Activated naive CD8-positive, alpha-beta T cell treated with anti-CD3 and anti-CD28 coated beads, Interleukin-2, amount 10 ng/mL, durations not matched to agents 7 days and 5 days (primary cell): ENCODE measurements at regions not wholly inside any gene's neighbourhood (a gene's known extent, or its start where the extent isn't known, plus 50 kb on each side); places are given as distances from the start of the nearest gene placed in this dataset.

Experiments
- ATAC-seq: fragments of 150-1000 bp; cut with Tn5 transposase; one replicate; pipeline ENCODE4 v1.10.0; 2021; ENCODE audit warnings: low read depth, moderate library complexity
- POLR2A ChIA-PET: fragments of 350-600 bp; sonication (Branson Sonifier 250); formaldehyde crosslinking; loops from one replicate; lab custom pipeline; 2021; ENCODE audit warnings: antibody characterized with exemption; lab: Charles Lee
- DNase-seq: peaks from one replicate; pipeline ENCODE4 v3.0.0; 2021
- H3K27ac Mint-ChIP-seq: one replicate; pipeline ENCODE4 v1.8.0; 2022; ENCODE audit warnings: mild to moderate bottlenecking, mixed read lengths
- H3K27me3 Mint-ChIP-seq: one replicate; pipeline ENCODE4 v1.8.0; 2022; ENCODE audit warnings: mild to moderate bottlenecking, moderate library complexity, mixed read lengths
- H3K36me3 Mint-ChIP-seq: one replicate; pipeline ENCODE4 v1.8.0; 2021; ENCODE audit warnings: mild to moderate bottlenecking, mixed read lengths
- H3K4me1 Mint-ChIP-seq: one replicate; pipeline ENCODE4 v1.8.0; 2021; ENCODE audit warnings: mixed read lengths
- H3K4me3 Mint-ChIP-seq: one replicate; pipeline ENCODE4 v1.8.0; 2022; ENCODE audit warnings: mild to moderate bottlenecking, moderate library complexity, mixed read lengths
- H3K9me3 Mint-ChIP-seq: one replicate; pipeline ENCODE4 v1.8.0; 2021; ENCODE audit warnings: mixed read lengths

DNA sequence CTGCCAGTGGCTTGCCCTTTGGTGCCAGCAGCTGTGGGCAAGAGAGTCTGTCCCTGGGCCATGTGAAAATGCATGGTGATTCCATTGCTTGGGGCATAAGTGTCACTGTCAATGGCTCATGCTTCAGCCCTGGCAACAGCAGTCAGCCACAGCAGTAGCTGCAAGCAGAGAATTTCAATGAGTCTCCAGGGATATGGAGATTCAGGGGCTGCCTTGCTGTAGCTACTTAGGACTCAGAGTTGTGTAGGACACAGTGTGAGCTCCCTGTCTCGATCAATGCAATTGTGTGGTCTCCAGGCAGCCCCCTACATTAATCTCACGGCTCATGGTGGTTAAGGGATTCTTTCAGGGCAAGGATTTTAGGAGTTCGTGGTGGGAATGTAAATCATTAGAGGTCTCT, 126.3 kb upstream of the STARD3NL start:
- Mint-ChIP-seq H3K36me3 (no peaks in the 10 kb centered on the region), H3K4me1 (no peaks in the 10 kb centered on the region), H3K4me3 (no peak overlapping the region), H3K27ac (no peak overlapping the region), H3K9me3 (peaks cover 2% of the 10 kb centered on the region), H3K27me3 (no peaks in the 10 kb centered on the region)
- no peak for ATAC-seq
- no peak for DNase-seq
- POLR2A ChIA-PET, result no interaction called here

DNA sequence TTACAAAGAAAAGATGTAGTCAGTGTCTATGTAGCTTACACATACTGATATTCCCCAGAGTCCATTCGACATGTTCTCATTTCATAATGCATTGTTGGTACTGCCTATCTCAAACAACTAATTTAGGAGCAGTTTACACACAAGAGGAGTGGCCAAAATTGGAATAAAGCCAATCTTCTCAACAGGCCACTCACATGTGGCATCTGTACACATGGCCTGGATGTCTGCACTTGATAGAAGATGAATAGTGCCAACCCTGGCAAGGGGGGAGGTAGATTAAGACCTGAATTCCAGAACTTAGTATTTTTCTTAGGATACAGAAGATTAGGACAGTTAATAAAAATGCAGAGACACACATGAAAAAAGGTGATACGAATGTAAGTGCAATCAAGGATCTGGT, 125.3 kb upstream of the STARD3NL start:
- POLR2A ChIA-PET, result no interaction called here
- Mint-ChIP-seq H3K9me3 (peaks cover 2% of the 10 kb centered on the region), H3K27ac (no peak overlapping the region), H3K27me3 (no peaks in the 10 kb centered on the region), H3K36me3 (no peaks in the 10 kb centered on the region), H3K4me1 (no peaks in the 10 kb centered on the region), H3K4me3 (no peak overlapping the region)
- no peak for DNase-seq
- ATAC-seq, result no peak

DNA sequence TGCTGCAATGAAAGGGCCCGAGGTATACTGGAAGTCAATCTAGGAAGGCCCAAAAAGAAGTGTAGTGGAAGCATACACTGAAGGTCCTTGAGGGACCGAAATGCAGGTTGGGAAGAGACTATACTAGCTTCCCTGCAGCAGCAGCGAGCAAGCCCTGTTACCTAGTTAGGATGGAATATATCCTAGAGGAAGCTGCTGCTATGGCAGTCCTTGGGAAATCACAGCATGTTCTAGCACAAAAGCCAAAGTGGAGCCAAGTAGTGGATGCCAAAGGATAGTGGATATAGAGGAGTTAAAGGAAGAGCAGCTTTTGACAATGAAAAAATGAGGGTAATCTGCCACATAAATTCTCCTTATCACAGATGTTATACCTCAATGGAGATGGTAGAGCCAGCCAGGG, 123.8 kb upstream of the STARD3NL start:
- Mint-ChIP-seq H3K4me1 (no peaks in the 10 kb centered on the region), H3K36me3 (no peaks in the 10 kb centered on the region), H3K27ac (no peak overlapping the region), H3K9me3 (peaks cover under 1% of the 10 kb centered on the region), H3K27me3 (peaks cover 5% of the 10 kb centered on the region), H3K4me3 (no peak overlapping the region)
- no peak for ATAC-seq
- no peak for DNase-seq
- POLR2A ChIA-PET, result no interaction called here

DNA sequence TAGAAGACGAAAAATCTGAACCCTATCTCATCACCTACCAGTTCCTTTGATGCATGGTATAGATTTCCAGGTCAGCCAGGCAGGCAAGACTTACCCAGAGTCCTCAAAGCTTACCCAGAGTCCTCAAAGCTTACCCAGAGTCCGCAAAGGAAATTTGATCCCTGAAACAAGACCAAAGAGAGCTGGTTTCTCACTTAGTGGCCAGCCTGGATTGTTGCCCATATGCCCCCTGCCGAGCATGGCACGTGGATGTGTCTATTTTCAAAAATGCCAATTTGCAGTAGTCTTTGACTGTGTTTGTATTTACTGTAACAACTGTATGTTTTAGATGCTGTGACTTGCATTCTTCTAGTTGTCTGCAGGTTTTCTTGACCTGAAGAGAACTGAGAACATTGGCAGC, 120.2 kb upstream of the STARD3NL start:
- ATAC-seq, result no peak

DNA sequence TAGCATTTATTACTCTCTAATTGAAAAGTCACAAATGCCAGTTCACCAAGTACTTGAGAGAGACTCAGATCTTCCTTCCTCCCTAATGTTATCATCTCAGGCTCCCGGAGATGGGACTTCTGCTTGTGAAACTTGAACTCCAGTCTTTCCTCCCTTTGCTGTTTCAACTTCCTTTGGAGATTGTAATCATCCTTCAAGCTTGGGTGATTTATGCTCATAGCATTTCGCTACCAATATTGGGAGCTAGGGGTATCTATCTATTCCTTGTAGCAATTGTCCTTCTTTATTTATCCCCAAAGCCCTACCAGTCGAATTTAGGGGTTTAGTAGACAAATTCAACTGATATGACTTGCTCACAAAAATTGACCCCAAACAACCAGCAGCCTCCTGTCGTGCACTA, 117.9 kb upstream of the STARD3NL start:
- Mint-ChIP-seq H3K36me3 (no peaks in the 10 kb centered on the region), H3K27ac (no peak overlapping the region), H3K4me3 (no peak overlapping the region), H3K9me3 (no peaks in the 10 kb centered on the region), H3K4me1 (no peaks in the 10 kb centered on the region), H3K27me3 (peaks cover 5% of the 10 kb centered on the region)
- ATAC-seq (no peak), DNase-seq (no peak)
- POLR2A ChIA-PET, result no interaction called here

More for the DNA sequence above, 120.2 kb upstream of the STARD3NL start:
- no peaks in the 10 kb centered on the region for H3K4me1 Mint-ChIP-seq
- H3K9me3 Mint-ChIP-seq, result no peaks in the 10 kb centered on the region
- no peak for DNase-seq
- no peak overlapping the region for H3K4me3 Mint-ChIP-seq
- H3K36me3 Mint-ChIP-seq, result no peaks in the 10 kb centered on the region
- H3K27me3 Mint-ChIP-seq, result peaks cover 5% of the 10 kb centered on the region
- POLR2A ChIA-PET, result no interaction called here
- H3K27ac Mint-ChIP-seq, result no peak overlapping the region

DNA sequence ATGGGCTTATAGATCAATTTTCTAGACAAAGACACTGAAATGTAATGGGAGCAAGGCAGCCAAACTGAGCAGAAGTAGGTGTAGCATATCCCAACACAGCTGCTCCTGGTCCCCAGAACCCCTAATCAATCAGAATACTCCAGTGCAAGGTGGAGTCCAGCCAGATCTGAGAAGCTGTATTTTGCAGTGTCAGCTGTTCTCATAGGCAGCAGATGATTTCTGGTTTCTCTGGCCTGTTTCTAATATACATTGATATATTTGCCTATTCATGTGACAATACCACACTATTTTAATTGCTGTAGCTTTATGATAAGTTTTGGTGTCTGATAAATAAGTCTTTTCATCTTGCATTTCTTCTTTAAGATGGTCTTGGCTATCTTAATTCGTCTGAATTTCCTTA, 117.4 kb upstream of the STARD3NL start:
- POLR2A ChIA-PET, result no interaction called here
- Mint-ChIP-seq H3K9me3 (no peaks in the 10 kb centered on the region), H3K27me3 (peaks cover 5% of the 10 kb centered on the region), H3K36me3 (no peaks in the 10 kb centered on the region), H3K27ac (no peak overlapping the region), H3K4me3 (no peak overlapping the region), H3K4me1 (no peaks in the 10 kb centered on the region)
- ATAC-seq (no peak), DNase-seq (no peak)

DNA sequence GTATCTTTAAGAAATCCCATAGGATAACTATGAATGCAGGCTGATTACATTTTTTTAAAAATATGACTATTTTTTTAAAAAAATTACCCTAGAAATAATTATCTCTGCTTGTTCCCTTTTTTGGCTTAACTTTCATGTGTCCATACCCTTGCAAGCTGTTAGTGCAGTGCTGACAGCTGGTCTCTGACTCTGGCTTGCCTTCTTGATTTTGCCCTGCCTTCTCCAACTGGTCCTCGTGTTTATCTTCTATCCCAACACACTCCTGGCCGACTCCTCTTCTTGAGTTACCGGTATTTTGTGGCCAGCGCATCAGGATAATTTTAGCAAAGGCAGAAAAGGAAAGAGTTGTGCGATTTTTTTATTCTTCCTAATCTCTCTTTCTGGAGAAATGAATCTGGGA, 111.7 kb upstream of the STARD3NL start:
- Mint-ChIP-seq H3K27ac (no peak overlapping the region), H3K4me3 (no peak overlapping the region), H3K4me1 (no peaks in the 10 kb centered on the region), H3K36me3 (no peaks in the 10 kb centered on the region), H3K27me3 (peaks cover 3% of the 10 kb centered on the region), H3K9me3 (no peaks in the 10 kb centered on the region)
- POLR2A ChIA-PET, result no interaction called here
- DNase-seq, result no peak
- ATAC-seq, result no peak

DNA sequence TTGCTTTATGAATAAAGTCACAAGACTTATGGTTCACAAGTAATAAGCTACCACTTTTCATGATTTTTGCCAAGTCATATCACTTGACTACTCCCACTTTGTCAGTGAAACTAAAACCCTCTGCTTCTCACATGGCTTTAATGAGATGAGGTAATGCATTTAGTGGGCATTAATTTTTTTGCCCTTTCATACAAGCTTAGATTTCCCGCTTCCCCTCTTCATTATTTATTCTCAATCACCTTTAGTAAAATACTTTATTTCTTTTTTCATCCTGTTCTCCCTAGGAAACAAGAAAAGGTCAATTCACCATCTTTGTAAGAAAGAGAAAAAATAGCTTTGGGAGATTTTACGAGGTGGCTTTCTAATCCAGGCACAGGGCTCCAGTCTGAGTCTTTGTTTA, 109.6 kb upstream of the STARD3NL start:
- Mint-ChIP-seq H3K27ac (no peak overlapping the region), H3K4me1 (no peaks in the 10 kb centered on the region), H3K36me3 (no peaks in the 10 kb centered on the region), H3K9me3 (no peaks in the 10 kb centered on the region), H3K4me3 (no peak overlapping the region), H3K27me3 (peaks cover 3% of the 10 kb centered on the region)
- POLR2A ChIA-PET, result no interaction called here
- no peak for ATAC-seq
- DNase-seq, result no peak

DNA sequence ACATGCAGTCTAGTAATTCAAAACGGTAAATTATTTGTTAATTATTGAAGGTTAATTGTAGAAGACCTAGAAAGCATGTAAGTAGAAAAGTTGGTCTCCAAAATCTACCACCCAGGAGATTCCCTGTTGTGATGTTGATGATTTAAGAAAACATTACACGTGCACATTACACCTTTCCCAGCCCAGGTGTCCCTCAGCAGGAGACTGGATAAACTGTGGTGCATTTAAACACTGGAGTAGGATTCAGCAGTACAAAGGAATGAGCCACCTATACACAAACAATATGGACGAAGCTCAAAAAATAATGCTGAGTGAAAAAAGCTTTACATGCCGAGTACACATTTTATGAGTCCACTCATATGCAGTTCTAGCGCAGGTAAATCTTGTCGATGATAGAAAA, 109.0 kb upstream of the STARD3NL start:
- ATAC-seq (no peak), DNase-seq (no peak)
- Mint-ChIP-seq H3K4me3 (no peak overlapping the region), H3K4me1 (no peaks in the 10 kb centered on the region), H3K27ac (no peak overlapping the region), H3K9me3 (no peaks in the 10 kb centered on the region), H3K36me3 (no peaks in the 10 kb centered on the region), H3K27me3 (peaks cover 6% of the 10 kb centered on the region)
- POLR2A ChIA-PET, result no interaction called here

DNA sequence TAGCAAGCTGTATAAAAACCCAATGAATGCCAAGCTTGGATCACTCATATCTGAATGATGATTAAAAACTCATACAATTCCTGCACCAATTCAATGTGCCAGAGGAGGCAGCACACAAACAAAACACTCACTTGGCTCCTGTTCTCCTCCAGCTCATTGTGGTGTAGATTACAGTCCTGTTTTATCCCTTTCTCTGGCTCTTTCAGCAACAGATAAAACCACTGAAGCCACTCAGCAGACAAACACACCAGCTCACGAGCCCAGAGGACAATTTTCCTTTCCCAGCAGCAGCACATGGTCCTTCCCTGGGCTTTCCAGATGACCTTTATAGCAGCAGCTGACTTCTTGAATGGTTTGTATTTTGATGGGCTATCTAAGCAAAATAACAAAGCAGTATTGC, 107.3 kb upstream of the STARD3NL start:
- Mint-ChIP-seq H3K9me3 (no peaks in the 10 kb centered on the region), H3K27ac (no peak overlapping the region), H3K4me1 (no peaks in the 10 kb centered on the region), H3K36me3 (no peaks in the 10 kb centered on the region), H3K27me3 (peaks cover 12% of the 10 kb centered on the region), H3K4me3 (no peak overlapping the region)
- POLR2A ChIA-PET, result no interaction called here
- DNase-seq (no peak), ATAC-seq (no peak)

DNA sequence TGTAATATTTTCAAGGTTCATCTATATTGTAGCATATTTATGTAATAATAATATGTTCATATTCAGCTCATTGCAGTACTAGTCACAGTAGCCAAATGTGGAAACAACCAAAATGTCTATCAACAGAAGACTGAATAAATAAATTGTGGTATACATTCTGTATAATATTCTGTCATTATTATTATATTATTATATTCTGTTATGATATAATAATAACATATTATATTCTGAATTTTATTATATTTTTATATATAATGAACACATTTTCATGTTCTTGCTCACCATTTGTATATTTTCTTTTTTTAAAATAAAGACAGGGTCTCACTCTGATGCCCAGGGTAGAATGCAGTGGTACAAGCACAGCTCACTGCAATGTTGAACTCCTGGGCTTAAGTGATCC, 91.2 kb upstream of the STARD3NL start:
- Mint-ChIP-seq H3K27me3 (peaks cover 9% of the 10 kb centered on the region), H3K4me3 (no peak overlapping the region), H3K4me1 (no peaks in the 10 kb centered on the region), H3K9me3 (peaks cover 2% of the 10 kb centered on the region), H3K36me3 (no peaks in the 10 kb centered on the region), H3K27ac (no peak overlapping the region)
- POLR2A ChIA-PET, result no interaction called here
- ATAC-seq (no peak), DNase-seq (no peak)

DNA sequence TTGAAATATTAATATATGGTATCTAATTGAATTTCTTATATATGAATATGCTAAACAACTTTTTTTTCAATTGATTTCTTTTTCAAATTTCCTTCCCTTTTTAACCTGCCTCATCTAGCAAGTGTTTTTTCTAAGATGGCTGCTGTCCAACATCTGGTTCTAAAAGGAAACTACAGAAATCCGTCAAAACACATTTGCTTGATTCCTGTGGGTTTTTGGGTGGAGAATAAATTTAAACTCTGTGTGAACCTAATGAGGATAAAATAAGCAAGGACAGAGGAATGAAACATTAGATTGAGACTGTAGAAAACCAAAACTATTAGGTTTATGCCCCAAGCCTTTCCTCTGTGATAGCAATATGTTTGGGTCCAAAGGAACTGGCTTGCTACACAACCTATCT, 75.5 kb upstream of the STARD3NL start:
- H3K27me3 Mint-ChIP-seq, result peaks cover 36% of the 10 kb centered on the region

DNA sequence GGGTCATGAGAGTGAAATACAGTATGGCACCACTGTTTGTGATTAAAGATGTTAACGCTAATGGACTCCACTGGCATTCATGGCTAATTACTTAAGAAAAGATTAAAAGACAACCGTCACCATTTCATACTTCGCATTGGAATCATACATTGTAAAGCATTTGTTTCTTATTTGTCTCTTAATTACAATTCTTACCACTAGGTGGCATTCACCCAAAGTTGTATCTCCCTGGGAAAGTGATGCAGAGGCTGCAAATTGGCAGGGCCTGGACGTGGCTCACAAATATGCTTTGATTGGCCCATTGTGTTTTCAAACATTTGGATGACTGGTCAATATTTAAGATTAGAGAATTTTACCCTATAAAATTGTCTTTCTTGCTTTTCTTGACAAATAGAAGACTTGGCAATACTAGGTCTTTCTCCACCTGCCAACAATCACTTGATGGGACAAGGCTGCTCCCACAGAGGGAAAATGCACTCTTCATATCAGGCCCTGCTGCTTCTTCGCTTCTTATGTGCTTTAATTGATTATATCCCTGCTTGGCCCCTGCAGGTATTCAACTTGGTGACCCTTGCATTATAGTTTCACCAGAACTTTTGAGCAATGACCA, 72.1 kb upstream of the STARD3NL start:
- Mint-ChIP-seq H3K4me1 (peaks cover 2% of the 10 kb centered on the region), H3K4me3 (no peak overlapping the region)
- peak; percentile 44 for ATAC-seq

More for the DNA sequence above, 75.5 kb upstream of the STARD3NL start:
- POLR2A ChIA-PET, result no interaction called here
- DNase-seq, result no peak
- no peak for ATAC-seq
- Mint-ChIP-seq H3K9me3 (peaks cover 12% of the 10 kb centered on the region), H3K4me1 (peaks cover 5% of the 10 kb centered on the region), H3K4me3 (no peak overlapping the region), H3K36me3 (peaks cover 2% of the 10 kb centered on the region), H3K27ac (no peak overlapping the region)

DNA sequence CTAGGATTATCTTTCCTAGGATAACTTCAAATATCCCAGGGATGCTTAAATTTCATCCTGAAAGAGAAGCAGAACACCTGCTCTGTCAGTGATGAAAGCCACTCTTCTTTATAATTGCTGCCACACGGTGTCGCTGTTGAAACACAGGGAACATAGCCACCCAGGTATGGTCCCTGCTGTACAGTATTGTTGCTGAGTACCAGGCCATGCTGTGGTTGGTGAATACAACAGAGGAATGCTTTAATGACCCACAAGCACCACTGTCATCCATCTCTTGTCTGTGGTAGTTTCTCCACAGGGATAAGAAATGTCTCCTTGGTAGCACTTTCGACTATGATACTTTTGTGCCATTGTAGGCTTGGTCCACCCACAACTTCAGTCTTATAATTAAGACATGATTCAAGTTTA, 70.6 kb upstream of the STARD3NL start:
- ATAC-seq (peak; percentile 90), DNase-seq (peak; percentile 49)
- Mint-ChIP-seq H3K27me3 (peaks cover 29% of the 10 kb centered on the region), H3K27ac (no peak overlapping the region), H3K4me3 (no peak overlapping the region), H3K36me3 (no peaks in the 10 kb centered on the region), H3K9me3 (no peaks in the 10 kb centered on the region), H3K4me1 (peaks cover 2% of the 10 kb centered on the region)
- POLR2A ChIA-PET, result no interaction called here

More for the DNA sequence above, 72.1 kb upstream of the STARD3NL start:
- Mint-ChIP-seq H3K27me3 (peaks cover 29% of the 10 kb centered on the region), H3K36me3 (no peaks in the 10 kb centered on the region), H3K27ac (no peak overlapping the region), H3K9me3 (no peaks in the 10 kb centered on the region)
- POLR2A ChIA-PET, result no interaction called here
- no peak for DNase-seq

DNA sequence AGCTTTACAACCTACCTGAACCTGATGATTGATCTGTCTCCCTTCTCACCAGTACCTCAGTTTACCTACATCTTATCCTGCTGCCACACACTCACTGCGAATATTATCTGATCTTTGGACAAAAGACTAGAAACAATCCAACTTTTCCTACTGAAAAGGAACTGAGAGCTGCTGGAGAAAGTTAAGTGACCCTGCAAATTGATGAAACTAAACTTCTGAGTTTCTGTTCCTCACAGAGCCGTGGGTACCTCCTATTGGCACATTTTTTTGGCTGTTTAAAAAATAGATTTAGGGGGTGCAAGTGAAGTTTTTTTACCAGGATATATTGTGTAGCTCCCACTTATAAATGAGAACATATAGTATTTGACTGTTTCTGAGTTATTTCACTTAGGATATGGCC, 66.0 kb upstream of the STARD3NL start:
- H3K27ac Mint-ChIP-seq, result no peak overlapping the region
- no peaks in the 10 kb centered on the region for H3K36me3 Mint-ChIP-seq
- no peak overlapping the region for H3K4me3 Mint-ChIP-seq
- H3K4me1 Mint-ChIP-seq, result no peaks in the 10 kb centered on the region
- peaks cover 15% of the 10 kb centered on the region for H3K27me3 Mint-ChIP-seq
- H3K9me3 Mint-ChIP-seq, result no peaks in the 10 kb centered on the region
- POLR2A ChIA-PET, result interaction anchor here (0.6 kb wide), 1 partner anchor 132 kb away, joined by 3 read pairs; no protein-coding TSS in a partner anchor
- ATAC-seq (no peak), DNase-seq (no peak)
